ENCODE measurements at regions not wholly inside any gene's neighbourhood (a gene's known extent, or its start where the extent isn't known, plus 50 kb on each side); places are given as distances from the start of the nearest gene placed in this dataset.

DNA sequence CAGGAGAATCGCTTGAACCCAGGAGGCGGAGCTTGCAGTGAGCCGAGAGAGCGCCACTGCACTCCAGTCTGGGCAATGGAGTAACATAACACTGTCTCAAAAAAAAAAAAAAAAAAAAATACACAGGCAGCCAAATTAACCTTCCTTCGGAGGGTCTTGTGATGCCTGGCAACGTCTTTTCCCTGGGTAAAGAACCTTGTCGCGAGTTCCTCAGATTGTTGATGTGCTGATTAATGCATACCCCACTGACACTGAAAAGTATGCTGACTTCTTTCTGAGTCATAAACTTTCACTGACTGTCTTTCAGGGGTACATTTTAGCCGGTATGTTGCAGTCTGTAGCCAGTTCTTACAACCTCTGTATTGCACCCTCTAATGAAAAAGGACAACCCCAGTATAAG is 95.1 kb upstream of the SOD1 start:
- DNase-seq = no peak

DNA sequence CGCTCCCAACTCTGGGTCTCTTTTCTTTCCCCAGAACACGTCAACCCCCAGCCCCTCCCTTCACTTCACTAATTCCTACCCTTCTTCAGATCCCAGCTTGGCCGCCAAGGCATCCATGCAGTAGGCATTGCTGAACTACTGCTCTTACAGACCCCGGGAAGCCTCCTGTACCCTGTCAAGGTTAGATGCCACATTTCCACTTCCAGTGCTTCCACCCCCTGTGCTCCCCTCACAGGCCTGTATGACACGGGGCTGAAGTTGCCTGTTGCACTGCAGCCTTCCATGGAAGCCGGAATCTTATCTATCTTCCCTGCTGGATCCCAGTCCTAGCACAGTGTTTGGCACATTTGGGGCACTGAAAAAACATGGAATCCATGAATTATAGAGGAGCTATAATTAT is 99.0 kb upstream of the SOD1 start:
- no peak for DNase-seq

DNA sequence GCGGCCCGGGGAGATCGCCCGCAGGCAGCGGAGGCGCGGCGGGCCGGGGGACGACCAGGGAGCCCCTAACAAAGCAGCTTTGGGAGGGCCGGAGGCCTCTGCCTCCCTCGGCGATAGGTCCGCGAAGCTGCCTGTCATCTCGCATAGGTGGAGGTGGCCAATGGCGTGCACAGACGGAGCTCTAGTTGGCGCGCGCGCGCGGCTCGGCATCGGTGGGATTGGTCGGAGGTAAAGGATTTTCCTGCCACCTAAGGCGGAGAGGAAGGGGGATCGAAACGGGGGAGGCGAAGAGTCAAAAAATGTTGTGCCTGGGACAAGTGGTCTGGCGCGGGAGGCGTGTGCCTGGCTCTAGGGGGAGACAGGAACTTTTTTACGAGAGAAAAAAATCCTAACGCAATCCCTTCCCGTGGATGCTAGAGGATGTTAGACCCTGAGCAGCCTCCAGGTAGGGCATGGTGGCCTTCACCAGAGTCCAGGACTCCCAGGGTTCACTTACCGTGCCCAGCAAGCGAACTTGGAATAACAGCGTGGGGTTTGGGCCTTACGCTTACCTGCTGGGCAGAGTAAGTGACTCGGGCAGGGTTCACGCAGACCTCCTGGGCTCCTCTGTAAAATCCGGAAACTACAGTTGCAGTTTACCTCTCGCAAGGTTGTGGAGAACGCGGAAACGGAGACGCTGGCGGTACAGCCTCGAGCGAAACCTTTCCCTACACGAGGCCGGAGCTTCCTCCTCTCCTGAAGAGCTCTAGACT is 99.9 kb upstream of the SOD1 start:
- peak; percentile 88 for DNase-seq

GRCh38 chr21:31558962-31559367 is 100.5 kb upstream of the SOD1 start:
- DNase-seq = peak; percentile 94

GRCh38 chr21:31558189-31558961 is 101.1 kb upstream of the SOD1 start:
- peak; percentile 25 for DNase-seq

GRCh38 chr21:31557421-31558188 is 101.9 kb upstream of the SOD1 start:
- no peak for DNase-seq

DNA sequence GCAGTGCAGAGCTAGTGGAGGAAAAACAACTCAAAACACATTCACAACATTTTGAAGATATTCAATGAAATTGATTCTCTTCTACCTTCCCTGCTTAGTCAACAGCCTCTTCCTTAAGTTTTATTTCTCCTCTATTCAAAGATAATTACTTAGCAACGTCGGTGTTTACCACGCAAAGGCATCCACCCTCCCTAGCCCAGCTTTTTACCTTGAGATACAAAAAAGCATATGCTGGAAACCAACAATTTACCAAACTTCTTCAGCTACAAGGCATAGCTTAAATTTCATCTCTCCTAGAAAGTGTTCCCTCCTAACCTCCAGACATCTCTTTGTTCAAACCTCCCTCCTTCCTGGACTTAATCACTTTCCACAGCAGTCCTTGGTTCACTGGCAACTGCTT is 102.8 kb upstream of the SOD1 start:
- no peak for DNase-seq

- DNase-seq = no peak
Measured at GRCh38 chr21:31555741-31556191, 103.7 kb upstream of the SOD1 start.

GRCh38 chr21:31554511-31555022 is 104.9 kb upstream of the SOD1 start:
- no peak for DNase-seq

GRCh38 chr21:31553926-31554325 is 105.6 kb upstream of the SOD1 start:
- DNase-seq = no peak

DNA sequence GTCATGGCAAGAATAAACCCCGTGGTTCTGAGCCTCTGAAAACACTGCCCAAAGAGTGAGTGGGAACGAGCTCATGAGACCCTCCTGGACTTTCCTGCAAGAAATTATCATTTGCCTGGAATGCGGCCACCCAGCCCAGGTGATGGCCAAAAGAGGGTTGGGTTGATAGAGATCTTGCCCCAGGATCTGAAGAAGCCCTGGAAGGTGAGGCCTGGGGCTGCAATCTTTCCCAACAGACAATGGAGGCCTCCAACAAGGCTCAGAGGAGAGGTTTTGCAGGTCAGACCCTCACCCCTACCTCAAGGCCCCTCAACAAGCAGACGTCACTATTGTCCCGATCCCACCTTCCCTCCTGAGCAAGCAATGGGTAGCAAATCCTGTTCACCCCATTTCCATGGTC is 106.0 kb upstream of the SOD1 start:
- DNase-seq = no peak

DNA sequence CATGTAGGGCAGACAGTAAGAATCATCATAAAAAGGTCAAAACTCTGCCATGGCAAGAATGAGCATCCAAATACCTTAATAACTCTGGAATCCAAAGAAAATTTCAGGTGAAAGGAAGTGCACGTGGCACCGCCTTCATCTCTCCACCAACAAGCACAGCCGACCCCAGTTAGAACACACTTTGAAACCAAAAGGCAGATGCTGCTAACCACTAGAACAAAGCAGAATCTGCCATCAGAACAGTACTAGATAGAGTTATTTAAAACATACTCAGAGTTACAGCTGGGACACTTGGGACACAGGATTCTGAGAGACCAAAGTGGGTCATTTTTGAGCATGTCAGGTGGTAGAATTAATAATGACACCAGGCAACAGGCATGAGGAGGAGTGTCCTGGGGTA is 106.7 kb upstream of the SOD1 start:
- DNase-seq = no peak

- no peak for DNase-seq
Measured at GRCh38 chr21:31550070-31550469, 109.4 kb upstream of the SOD1 start.

GRCh38 chr21:31548688-31549087 is 110.8 kb upstream of the SOD1 start:
- DNase-seq = no peak

DNA sequence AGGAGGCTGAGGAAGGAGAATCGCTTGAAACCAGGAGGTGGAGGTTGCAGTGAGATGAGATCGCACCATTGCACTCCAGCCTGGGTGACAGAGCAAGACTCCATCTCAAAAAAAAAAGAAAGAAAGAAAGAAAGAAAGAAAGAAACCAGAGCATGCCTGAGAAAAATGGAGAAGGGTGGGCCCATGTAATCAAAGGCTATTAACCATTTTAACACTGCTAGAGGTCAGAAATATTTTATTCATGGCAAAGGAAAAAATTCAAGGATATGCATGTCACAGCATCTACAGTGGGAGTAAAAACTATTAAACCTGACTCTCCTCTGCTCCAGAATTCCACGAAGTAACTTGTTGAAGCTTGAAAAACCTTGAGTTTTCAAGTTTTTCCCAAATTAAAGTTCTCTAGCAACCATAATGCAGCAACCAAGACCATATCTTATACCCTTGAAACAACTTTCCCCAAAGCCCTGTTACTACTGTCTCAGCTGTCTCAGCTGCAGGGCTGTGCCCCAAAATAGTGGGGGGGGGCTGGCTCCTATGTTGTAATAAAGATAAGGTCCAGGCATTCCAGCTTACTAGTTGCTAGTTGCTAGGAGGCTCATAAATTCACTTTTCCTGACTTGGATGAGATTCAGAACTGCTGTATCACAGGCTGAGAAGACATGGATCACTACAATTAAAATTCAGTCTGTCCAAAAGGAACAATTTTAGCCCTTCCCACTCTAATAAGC is 112.9 kb upstream of the SOD1 start:
- DNase-seq = no peak

GRCh38 chr21:31545036-31545435 is 114.5 kb upstream of the SOD1 start:
- DNase-seq = no peak

DNA sequence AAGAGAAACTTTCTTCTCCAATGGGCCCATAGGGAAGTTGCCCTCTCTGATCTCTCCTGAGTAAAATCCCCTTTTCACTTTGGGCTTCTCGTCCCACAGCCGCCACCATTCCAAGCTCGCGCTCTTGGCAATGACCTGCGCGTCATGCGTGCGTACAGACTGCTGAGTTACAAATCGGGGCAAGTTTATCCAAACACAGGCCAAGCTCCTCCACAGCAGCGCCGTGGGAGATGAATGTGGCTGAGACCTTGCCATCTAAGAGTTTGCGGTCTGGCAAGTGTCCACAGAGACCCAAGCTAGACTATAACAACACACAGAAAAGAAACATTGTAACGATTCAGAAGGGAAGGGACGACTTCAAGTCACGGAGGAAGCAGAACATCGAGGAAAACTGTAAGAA is 116.3 kb upstream of the SOD1 start:
- DNase-seq = no peak

GRCh38 chr21:31538816-31539215 is 120.7 kb upstream of the SOD1 start:
- no peak for DNase-seq

- DNase-seq = no peak
Measured at GRCh38 chr21:31537872-31538576, 121.5 kb upstream of the SOD1 start.

DNA sequence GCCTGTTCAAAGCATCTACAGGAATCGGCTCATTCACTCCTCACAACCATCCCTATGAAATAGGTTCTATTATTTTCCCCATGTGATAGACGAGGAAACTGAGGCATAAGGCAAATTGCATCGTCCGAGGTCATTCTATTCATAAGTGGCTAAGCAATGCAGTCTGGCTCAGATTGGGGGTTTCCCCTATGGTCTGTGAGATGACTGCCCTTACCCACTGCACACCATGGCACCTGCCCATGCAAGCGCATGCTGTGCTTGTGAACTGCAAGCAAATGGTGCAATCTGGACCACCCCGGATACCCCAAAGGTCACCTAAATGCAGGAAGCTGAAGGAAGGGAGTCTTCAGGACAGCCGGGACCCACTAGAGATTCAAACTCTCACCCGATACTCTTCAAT is 123.4 kb upstream of the SOD1 start:
- no peak for DNase-seq

- no peak for DNase-seq
Measured at GRCh38 chr21:31531967-31532366, 127.5 kb upstream of the SOD1 start.
